ENCODE measurements at regions not wholly inside any gene's neighbourhood (a gene's known extent, or its start where the extent isn't known, plus 50 kb on each side); places are given as distances from the start of the nearest gene placed in this dataset.

GRCh38 chr2:103130857-103131256 is 369.0 kb downstream of the TMEM182 start:
- FAIRE-seq: no peak
- Histone ChIP-seq H3K9ac (ENCODE audit: low read length in 3 of 3) (no peak overlapping the region), H3K27ac (ENCODE audit: low read depth in 2 of 2, low read length in 2 of 2) (no peak overlapping the region), H3K9me3 (ENCODE audit: control insufficient read depth in 2 of 3, insufficient read depth in 1 of 3, low read length in 3 of 3) (no peaks in the 10 kb centered on the region), H3K4me3 (ENCODE audit: low read length in 3 of 3) (no peak overlapping the region), H3K27me3 (ENCODE audit: control insufficient read depth, insufficient read depth, low read length) (no peaks in the 10 kb centered on the region), H3K4me1 (ENCODE audit: control insufficient read depth in 2 of 3, insufficient read depth in 2 of 3, low read depth in 1 of 3, low read length in 3 of 3) (no peaks in the 10 kb centered on the region), H3K36me3 (ENCODE audit: control insufficient read depth in 2 of 3, insufficient read depth in 3 of 3, low read length in 3 of 3) (no peaks in the 10 kb centered on the region)
- TF ChIP-seq CTCF (IDR thresholded peaks at IDR 0.05; ENCODE audit: borderline replicate concordance, extremely low read depth, insufficient read depth): no peak
- no peak for DNase-seq
- intact Hi-C loops (cut with DNase I): no loop called here

GRCh38 chr2:103132536-103133217 is 370.8 kb downstream of the TMEM182 start:
- no peaks in the 10 kb centered on the region for H3K36me3 ChIP-seq (ENCODE audit: control insufficient read depth in 2 of 3, insufficient read depth in 3 of 3, low read length in 3 of 3)
- DNase-seq (no peak), FAIRE-seq (no peak)
- intact Hi-C loops (cut with DNase I): no loop called here
- H3K27ac ChIP-seq (ENCODE audit: low read depth in 2 of 2, low read length in 2 of 2): no peak overlapping the region
- H3K4me1 ChIP-seq (ENCODE audit: control insufficient read depth in 2 of 3, insufficient read depth in 2 of 3, low read depth in 1 of 3, low read length in 3 of 3): no peaks in the 10 kb centered on the region
- H3K4me3 ChIP-seq (ENCODE audit: low read length in 3 of 3): no peak overlapping the region
- H3K27me3 ChIP-seq (ENCODE audit: control insufficient read depth, insufficient read depth, low read length): no peaks in the 10 kb centered on the region
- no peaks in the 10 kb centered on the region for H3K9me3 ChIP-seq (ENCODE audit: control insufficient read depth in 2 of 3, insufficient read depth in 1 of 3, low read length in 3 of 3)
- no peak for TF ChIP-seq CTCF (IDR thresholded peaks at IDR 0.05; ENCODE audit: borderline replicate concordance, extremely low read depth, insufficient read depth)
- no peak overlapping the region for H3K9ac ChIP-seq (ENCODE audit: low read length in 3 of 3)

DNA sequence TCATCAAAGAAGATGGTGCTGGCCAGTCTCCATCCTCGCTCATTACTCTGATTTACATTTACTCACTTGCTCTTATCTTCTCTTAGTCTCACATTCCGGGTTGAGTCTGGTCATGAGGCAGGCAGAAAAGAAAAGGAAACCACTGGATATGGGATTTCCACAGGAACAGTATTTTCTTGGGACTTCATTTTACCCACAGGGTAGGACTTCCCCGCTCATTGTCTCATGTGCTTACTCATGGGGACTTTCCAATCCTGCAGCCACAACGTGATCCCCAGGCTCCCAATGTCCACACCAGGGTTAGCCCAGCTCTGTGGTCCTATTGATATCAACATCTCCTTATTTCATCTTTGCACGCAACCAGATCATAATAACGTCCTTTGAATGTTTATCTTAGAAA is 373.8 kb downstream of the TMEM182 start:
- Histone ChIP-seq H3K9me3 (ENCODE audit: control insufficient read depth in 2 of 3, insufficient read depth in 1 of 3, low read length in 3 of 3) (no peaks in the 10 kb centered on the region), H3K4me3 (ENCODE audit: low read length in 3 of 3) (no peak overlapping the region), H3K9ac (ENCODE audit: low read length in 3 of 3) (no peak overlapping the region), H3K27me3 (ENCODE audit: control insufficient read depth, insufficient read depth, low read length) (no peaks in the 10 kb centered on the region), H3K27ac (ENCODE audit: low read depth in 2 of 2, low read length in 2 of 2) (no peak overlapping the region), H3K4me1 (ENCODE audit: control insufficient read depth in 2 of 3, insufficient read depth in 2 of 3, low read depth in 1 of 3, low read length in 3 of 3) (no peaks in the 10 kb centered on the region), H3K36me3 (ENCODE audit: control insufficient read depth in 2 of 3, insufficient read depth in 3 of 3, low read length in 3 of 3) (no peaks in the 10 kb centered on the region)
- no peak for FAIRE-seq
- intact Hi-C loops (cut with DNase I): no loop called here
- TF ChIP-seq CTCF (IDR thresholded peaks at IDR 0.05; ENCODE audit: borderline replicate concordance, extremely low read depth, insufficient read depth): no peak
- no peak for DNase-seq

All from kidney (tissue), 13 donors.